AML-193 (cell line): ENCODE measurements at regions not wholly inside any gene's neighbourhood (a gene's known extent, or its start where the extent isn't known, plus 50 kb on each side); places are given as distances from the start of the nearest gene placed in this dataset.
"Not testable (repeated sequence)": the region's sequence is repeated elsewhere in the genome, so short reads cannot be mapped to it uniquely, and the experiment has no call there.

Source experiments
- DNase-seq, 2 experiments: peaks; one replicate each; lab custom pipeline; 2025; lab: John Stamatoyannopoulos, UW

DNA sequence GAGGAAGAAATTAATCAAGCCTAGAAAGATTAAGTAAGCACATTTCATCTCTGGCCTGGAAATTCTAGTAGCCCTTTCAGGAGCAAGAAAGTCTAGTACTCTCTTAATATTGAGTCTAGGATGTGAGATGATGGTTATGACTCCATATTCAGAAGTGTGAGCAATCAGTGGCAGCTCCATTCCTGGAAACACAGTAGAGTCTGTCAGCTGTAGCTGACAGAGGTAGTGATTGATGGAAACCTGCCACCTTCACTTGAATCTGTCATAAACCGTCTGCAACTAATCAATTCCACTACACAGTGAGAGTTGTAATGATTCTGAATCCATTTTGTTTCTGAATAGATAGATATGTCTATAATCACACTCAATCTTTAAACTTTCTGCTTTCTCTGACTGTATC lies 635.1 kb downstream of the IRS1 start:
- no peak for DNase-seq

DNA sequence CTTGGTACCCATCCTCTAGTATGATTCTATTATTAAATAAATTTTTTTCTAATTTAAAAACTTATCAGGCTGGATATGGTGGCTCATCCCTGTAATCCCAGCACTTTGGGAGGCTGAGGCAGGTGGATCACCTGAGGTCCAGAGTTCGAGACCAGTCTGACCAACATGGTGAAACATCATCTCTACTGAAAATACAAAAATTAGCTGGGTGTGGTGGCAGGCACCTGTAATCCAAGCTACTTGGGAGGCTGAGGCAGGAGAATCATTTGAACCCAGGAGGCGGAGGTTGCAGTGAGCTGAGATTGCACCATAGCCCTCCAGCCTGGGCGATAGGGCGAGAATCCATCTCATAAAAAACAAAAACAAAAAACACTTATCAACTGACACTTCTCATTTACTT lies 639.0 kb downstream of the IRS1 start:
- not testable (repeated sequence) for DNase-seq

DNA sequence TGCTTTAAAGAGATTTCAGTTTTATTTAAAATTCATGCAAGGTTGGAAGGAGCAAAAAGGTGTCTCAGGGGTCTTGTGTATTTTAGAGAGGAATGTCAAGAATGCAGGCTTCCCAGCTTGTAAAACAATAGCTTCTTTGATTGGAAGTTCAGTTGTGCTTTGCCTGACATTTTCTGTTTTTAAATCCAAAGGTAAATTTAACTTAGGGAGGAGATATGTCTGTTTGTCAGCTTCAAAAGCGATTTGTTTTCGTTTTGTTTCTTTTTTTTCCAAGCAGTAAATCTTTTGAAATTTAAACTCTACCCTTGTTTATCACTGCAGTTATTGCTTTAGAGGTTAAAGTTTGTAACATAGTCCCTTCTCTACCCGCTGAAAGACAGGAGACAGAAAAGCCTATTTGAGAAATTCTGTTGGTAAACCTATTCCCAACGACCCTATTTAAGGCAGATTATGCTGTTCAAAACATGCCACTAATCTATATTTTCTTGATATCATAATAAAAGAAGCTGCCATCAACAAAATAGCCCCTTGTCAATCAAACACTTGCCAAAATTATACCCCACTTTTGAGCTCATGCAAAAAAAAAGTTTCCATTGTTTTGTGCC lies 639.6 kb downstream of the IRS1 start:
- DNase-seq, result no peak

DNA sequence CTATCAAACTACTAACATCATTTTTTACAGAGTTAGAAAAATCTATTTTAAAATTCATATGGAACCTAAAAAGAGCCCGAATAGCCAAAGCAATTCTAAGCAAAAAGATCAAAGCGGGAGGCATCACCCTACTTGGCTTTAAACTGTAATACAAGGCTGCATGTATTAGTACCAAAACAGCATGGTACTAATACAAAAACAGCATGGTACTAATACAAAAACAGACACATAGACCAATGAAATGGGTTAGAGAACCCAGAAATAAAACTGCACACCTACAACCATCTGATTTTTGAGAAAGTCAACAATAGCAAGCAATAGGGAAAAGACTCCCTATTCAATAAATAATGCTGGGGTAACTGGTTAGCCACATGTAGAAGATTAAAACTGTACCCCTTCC lies 640.7 kb downstream of the IRS1 start:
- no peak for DNase-seq

DNA sequence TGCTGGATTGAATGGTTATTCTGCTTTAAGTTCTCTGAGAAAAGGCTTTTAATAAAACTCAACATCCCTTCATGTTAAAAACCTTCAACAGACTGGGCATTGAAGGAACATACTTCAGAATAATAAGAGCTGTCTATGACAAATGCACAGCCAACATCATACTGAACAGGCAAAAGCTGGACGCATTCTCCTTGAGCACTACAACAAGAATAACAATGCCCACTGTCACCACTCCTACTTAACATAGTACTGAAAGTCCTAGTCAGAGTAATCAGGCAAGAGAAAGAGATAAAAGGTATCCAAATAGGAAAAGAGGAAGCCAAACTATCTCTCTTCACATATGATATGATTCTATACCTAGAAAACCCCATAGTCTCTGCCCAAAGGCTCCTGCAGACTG lies 641.4 kb downstream of the IRS1 start:
- no peak for DNase-seq

DNA sequence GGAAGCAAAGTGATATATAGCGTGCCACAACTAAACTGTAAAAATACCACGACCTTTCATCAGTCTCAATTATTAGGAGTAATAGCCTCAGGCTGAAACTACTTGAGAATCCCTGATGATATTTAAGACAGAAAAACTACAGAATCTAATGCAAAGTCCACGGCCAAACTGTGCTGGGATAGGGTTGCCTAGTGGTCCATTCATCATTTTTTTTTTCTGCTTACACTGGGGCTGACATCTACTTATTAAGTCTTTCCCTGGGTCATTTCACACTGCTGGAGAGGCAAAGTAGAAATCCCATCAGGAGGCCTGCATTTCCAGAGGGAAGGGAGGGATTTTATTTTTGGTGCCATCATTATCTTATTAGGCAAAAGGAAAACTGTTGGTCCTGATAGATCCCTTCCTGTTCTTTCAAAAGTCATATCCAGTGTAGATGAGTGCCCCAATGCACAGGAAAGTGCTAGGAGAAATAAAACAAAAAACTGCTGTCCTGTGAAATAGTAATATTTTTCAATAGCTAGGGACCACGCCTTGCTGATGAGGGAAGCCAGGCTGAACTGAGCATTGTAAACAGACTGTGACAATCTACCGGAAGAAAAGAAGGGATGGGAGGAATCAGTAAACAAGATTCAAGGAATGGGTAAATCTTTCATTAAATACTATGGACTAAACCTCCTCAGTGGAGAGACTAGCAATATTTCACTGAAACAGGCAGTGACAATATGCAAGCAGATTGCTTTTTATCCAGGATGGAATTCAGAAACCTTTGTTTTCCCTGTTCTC lies 644.3 kb downstream of the IRS1 start:
- DNase-seq, result no peak

- DNase-seq, result no peak
Measured at GRCh38 chr2:226154610-226155009, 645.0 kb downstream of the IRS1 start.

GRCh38 chr2:226153553-226153952 lies 646.1 kb downstream of the IRS1 start:
- no peak for DNase-seq

DNA sequence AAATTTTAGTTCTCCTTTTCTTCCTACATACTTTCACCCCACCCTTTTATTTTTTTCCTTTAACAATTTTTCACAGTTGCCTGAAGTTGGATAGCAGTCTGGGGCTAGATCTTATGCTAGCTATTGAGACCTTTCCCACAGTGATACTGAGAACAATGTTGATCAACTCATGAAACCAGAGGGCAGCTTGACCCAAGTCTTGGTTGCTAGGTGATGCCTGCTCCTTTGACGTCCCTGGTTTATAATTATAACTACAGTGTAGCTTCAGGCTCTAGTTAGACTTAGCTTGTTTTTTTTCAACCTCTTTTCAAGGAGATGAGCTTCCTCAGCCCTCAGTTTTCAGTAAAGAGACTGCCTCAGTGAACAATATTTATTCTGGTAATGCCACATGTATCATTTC lies 648.5 kb downstream of the IRS1 start:
- DNase-seq, result no peak

GRCh38 chr2:226143091-226143490 lies 656.5 kb downstream of the IRS1 start:
- no peak for DNase-seq

GRCh38 chr2:226142463-226142862 lies 657.2 kb downstream of the IRS1 start:
- DNase-seq, result no peak

DNA sequence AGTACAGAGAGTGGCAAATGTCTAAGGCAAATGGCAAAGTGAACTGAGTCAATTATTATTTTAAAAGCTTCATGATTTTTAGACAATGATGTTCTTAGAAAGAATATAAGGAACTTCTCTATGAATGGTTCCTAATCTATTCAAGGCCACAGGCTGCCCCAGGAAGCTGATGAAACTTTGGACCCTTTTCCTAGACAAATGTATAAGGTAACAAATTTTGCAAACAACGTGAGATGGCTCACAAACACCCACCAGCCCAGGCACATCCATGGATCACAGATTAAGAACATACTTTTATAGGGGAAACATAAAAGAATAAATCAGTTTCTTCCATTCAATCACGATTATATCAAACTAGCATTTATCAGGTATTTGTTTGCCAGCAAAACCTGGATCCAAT lies 659.0 kb downstream of the IRS1 start:
- DNase-seq, result no peak

GRCh38 chr2:226139759-226140158 lies 659.9 kb downstream of the IRS1 start:
- DNase-seq, result no peak

DNA sequence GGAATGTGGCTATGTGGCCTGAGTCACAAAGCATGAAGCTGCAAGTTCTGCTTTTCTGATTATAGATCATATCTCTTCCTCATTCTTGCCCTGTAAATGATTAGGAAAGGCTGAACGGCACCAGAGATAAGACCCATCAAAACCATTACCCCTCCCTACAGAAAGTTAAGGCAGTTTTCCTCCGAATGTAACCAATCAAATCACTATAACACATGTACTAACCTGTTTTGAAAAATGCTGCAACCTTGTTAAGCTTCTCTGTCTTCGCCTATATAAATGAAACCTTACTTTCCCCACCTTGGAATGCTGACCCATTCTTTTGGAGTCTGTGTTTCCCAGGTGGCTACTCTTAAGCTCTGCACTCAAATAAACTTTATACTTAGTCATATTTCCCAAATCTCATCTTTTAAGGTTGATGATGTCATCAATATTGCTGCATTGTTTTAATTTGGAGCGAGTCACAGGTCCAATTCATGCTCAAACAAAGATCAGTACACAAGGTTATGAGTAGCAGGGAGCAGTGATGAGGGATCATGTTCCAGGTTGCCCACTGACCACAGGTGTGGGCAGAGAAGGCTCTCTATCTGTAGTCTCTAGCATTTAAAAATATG lies 662.3 kb downstream of the IRS1 start:
- peak; percentile 67 for DNase-seq

DNA sequence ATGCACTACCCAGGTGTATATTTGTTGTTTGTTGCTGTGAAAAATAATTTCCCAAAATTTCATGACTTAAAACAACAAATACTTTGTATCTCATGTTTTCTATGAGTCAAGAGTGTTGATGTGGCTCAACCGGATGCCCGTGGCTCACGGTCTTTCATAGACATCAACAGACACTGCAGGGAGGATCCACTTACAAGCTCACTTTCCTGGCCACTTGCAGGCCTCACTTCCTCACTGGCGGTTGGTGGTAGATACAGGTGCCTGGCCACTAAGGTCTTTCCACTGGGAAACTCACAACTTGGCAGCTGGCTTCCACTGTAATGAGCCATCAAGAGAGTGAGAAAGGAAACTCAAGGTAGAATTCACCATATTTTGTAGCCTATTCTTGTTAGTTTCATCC lies 662.9 kb downstream of the IRS1 start:
- DNase-seq, result peak; percentile 52 to 67

DNA sequence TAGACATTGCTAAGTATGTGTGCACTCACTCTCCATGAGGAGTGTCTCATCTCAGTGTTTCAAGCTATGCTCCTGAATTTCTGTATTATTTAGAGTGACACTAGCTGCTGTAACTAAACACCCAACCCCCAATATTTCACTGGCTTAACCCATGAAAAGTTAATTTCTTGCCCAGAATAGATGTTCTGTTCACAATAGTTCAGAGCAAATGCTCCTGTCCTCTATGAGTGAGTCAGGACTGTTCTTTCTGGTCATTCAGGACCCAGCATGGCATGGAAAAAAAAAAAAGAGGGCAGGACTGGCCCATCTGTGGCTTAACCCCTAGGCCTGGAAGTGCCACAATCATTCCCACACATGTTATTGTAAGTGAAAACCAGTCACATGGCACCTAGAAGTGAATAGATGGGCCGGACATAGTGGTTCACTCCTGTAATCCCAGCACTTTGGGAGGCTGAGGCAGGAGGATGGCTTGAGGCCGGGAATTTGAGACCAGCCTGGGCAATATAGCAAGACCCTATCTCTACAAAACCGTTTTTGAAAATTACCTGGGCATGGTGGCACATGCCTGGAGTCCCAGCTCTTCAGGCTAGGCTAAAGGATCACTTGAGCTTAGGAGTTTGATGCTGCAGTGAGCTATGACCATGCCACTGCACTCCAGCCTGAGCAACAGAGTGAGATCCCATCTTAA lies 663.6 kb downstream of the IRS1 start:
- DNase-seq, result no peak

DNA sequence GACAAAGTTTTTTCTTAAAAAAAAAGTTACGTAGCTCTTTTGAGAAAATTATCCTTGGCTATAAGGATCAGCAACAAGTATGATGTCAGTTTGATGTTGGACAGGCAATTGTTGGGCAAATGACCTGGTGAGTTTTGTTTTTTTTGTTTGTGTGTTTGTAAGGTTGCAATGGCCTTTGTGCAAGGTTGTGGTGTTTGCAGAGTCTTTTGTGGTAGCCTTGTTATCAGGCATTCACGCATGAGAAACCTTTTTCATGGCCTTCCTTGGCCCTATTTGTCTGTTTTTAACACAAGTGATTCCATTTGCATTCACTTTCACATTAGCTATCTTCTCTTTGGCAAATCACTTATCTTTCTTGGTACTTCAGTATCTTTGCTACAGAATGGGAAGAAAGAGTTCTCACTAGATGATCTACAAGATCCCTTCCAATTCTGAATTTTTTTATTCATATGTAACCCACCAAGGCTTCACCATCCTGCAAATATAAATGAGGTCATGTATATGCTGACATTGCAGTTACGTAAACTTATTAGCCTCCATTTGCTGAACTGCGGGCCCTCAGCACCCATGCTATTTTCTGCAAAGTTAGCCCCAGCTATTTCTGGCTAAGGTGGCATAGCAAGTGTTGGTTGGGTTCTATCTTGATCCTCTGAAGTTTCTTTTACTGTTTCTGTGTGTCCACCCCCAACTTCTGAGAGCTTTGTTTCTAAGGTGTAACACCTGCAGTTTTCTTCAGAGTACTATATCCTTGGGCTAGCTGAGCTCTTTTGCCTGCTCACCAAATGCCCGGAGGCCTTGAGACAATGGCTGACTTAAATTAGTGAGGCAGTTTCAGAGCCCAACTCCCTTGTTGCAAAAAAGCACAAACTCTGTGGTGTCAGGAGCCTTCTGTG lies 667.1 kb downstream of the IRS1 start:
- DNase-seq, result no peak

- DNase-seq, result peak; percentile 7 to 16
Measured at GRCh38 chr2:226131299-226131784, 668.3 kb downstream of the IRS1 start.

- peak in 1 of 2 experiments; percentile 10 for DNase-seq
Measured at GRCh38 chr2:226130192-226130591, 669.4 kb downstream of the IRS1 start.

GRCh38 chr2:226127682-226128081 lies 671.9 kb downstream of the IRS1 start:
- DNase-seq, result no peak

DNA sequence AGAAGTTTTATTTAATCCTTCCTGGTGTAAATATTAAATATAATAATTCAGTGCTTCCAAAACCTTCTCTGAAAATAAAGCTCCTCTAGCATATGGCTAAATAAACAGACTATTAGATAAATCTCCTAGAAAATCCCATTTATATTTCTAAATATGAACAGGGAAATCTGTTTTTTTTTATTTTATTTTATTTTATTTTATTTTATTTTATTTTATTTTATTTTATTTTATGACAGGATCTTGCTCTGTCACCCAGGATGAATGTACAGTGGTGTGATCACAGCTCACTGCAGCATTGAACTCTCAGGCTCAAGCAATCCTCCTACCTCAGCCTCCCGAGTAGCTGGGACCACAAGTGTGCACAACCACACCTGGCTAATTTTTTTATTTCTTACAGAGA lies 673.5 kb downstream of the IRS1 start:
- DNase-seq, result no peak
